ENCODE measurements at regions not wholly inside any gene's neighbourhood (a gene's known extent, or its start where the extent isn't known, plus 50 kb on each side); places are given as distances from the start of the nearest gene placed in this dataset.

DNA sequence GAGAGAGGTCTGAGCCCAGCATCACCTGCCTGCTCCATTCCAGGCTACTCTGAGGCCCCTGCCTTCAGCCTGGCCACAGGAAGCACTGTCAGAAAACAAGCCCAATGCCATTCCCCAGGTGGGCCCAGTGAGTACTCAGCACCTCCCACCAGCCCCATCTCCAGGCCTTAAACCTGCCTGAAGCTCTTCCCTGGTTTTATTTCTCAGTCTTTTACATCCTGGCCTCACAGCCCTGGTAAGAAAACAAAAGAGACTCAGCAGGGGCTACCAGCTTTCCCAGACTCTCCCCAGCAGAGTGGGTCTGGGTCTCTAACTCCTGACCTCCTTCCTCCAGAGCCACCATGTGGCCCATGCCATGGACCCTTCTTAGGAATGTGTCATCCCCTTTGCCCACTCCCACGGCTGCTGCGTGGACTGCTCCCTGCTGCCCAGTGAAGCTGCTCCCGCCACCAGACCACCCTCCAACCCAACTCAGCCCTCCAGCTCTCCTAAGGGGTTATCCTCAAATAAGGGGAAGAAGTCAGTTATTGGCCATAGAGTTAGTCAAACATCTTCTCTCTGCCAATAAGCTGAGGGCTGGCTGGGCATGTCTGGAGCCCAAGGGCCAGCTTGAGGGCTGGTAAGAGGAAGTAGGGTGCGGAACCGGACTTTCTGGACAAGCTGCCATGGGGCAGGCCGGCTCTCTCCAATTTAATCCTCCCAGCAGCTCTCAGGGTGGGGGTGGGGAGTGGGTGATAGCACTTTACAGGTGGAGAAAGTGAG, 116.7 kb upstream of the LINGO1 start:
- in situ Hi-C loops (cut with HindIII; ENCODE audit: low pct_unique_long_range_greater_than_20kb, low sequenced_read_pairs) = no loop called here
- DNase-seq (ENCODE audit: low read depth, low spot score) = no peak

DNA sequence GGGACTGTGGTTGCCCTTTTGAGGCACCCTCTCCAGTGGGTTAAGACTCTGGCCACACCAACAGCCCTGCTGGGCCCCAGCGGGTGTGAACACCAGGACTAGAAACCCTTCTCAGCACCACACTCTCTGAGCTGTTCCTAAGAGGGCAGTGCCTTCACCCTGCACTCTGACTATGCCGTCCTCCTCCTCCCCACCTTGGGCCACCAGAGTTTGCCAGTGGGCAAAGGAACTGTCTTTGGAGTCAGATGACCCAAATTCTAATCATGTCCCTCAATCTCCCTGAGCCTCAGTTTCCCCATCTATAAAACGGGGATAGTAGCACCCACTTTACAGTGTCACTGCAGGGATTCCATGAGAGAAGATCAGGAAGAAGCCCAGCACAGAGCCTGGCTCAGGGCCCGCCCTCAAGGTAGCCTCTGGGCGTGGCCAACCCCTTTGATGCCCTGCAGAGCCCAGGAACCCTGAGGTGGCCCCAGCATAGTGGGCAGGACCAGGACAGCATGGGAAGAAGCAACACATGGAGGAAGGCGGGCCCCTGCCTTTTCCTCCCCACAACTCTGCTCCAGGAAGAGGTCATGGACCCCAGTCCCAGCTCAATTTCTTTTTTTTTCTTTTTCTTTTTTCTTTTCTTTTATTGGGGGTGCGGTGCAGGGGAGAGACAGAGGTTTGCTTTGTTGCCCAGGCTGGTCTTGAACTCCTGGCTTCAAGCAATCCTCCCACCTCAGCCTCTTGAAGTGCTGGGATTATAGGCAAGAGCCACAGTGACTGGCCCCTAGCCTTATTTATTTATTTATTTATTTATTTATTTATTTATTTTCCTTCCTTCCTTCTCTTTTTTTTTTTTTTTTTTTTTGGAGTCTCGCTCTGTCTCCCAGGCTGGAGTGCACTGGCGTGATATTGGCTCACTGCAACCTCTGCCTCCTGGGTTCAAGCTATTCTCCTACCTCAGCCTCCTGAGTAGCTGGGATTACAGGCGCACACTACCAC, 115.7 kb upstream of the LINGO1 start:
- in situ Hi-C loops (cut with HindIII; ENCODE audit: low pct_unique_long_range_greater_than_20kb, low sequenced_read_pairs) = no loop called here
- peak; percentile 25 for DNase-seq (ENCODE audit: low read depth, low spot score)

DNA sequence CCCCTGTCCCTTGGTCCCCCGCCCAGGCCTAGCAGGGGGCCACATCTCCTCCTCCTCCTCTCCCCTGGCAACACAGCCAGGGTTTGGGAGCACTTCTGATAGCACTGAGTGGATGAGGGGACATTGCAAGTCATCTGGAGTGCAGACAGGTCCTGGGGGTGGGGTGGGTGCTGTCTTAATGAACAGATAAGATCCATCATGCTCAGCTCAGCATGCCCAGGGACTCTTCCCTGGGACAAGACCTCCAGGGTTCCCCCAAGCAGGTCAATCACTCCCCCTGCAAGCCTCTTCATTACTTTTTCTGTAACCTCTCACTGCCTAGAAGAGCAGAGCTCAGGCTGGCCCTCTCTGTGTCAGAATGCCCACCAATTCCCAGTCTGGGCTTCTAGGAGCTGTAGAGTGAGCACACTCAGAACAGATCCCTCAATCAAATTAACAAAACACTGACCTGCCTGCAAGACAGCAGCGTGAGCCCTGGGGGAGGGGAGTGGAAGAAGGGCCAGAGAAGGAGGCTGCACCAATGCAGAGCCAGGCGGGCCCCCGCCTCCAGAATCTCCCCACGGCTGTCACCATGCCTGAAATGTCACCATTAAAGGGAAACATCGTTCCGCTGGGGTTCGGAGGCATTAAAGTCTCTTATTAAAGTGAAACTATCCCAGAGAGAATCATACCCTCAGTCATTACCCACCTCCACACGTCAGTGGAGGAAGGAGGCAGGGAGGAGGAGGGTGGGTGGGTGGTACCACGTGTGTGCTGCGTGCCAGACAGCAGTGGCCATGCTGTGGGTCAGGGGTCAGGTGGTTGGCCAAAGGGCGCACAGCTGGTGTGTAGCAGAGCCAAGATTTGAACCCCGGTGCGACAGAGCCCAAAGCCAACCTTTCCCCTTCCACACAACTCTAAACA, 114.7 kb upstream of the LINGO1 start:
- in situ Hi-C loops (cut with HindIII; ENCODE audit: low pct_unique_long_range_greater_than_20kb, low sequenced_read_pairs) = no loop called here
- no peak for DNase-seq (ENCODE audit: low read depth, low spot score)

DNA sequence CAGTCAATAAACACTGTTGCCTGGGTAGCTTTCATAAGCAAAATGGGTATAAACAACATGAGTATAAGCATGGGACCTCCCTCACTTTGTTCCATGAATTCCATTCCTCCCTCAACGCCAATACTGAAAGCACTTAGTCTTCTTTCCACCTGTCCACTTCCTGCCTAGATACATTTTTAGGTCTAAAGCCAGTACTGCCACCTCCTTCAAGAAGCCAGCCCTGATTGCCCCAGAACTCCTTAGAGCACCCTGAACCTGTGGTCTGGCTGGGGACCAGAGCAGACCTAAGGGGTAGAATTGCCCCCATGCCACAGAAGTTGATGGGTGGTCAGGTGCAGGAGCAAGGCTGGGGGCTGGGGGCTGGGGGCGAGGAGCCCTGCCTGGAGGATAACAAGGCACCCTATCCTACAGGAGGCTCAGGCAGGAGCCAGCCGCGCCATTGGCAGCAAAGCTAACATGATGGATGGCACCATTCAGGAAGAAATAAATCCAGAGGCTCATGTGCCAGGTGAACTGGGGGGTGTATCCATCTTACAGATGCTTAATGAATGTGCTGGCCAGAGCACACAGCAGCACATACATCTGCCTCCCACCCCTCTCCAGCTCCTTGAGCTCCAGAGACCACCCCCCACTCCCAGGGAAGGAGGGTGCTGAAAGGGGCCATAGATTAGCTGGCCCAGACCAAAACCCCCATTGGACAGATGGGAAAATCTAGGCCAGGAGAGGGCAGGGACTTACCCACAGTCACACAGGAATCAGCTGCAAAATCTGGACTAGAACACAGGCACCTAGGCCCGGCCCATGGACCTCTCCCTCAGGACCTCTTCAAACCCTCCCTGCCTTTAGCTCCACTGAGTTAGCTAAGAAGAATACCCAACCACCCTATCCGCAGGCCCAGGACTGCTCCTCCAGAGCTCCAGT, 113.8 kb upstream of the LINGO1 start:
- in situ Hi-C loops (cut with HindIII; ENCODE audit: low pct_unique_long_range_greater_than_20kb, low sequenced_read_pairs) = no loop called here
- no peak for DNase-seq (ENCODE audit: low read depth, low spot score)

- in situ Hi-C loops (cut with HindIII; ENCODE audit: low pct_unique_long_range_greater_than_20kb, low sequenced_read_pairs) = no loop called here
- no peak for DNase-seq (ENCODE audit: low read depth, low spot score)
Observed at GRCh38 chr15:77744398-77744797, 111.7 kb upstream of the LINGO1 start.

DNA sequence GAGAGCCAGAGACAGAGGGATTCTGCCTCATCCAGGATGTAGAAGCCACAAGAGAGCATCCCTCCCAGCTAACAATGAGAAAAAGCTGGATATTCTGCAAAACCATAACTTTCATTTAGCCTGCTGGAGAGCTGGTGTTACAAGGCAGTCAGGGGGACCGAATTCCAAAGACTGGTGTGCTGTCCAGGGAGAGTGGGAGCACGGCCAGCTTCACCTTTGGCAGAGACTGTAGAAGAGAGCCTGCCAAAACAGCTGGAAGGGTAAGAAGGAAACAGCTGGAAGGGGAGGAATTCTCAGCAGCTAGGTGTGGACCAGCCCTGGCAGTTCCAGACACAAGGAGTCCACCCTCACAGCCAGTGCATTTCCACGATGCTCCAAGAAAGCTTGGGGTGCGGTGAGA, 109.9 kb upstream of the LINGO1 start:
- no peak for DNase-seq (ENCODE audit: low read depth, low spot score)
- in situ Hi-C loops (cut with HindIII; ENCODE audit: low pct_unique_long_range_greater_than_20kb, low sequenced_read_pairs) = no loop called here

DNA sequence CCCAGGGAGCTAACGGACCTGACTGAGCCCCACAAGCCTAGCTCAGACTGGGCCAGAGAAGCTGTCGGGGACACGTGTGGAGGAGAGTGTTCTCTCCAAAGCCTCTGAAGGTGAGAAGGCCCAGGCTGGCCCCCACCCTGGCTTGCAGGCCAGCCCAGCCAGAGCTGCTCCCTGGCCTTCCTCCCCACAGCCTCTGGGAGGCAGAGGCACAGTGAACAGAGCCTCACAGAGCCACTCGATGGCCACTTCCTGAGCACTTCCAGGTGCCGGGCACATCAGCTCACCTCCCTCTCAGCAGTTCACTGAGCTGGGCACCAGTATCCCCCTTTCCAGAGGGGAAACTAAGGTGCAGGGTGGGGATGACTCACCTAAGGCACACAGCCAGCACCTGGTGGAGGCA, 109.4 kb upstream of the LINGO1 start:
- in situ Hi-C loops (cut with HindIII; ENCODE audit: low pct_unique_long_range_greater_than_20kb, low sequenced_read_pairs) = no loop called here
- no peak for DNase-seq (ENCODE audit: low read depth, low spot score)

DNA sequence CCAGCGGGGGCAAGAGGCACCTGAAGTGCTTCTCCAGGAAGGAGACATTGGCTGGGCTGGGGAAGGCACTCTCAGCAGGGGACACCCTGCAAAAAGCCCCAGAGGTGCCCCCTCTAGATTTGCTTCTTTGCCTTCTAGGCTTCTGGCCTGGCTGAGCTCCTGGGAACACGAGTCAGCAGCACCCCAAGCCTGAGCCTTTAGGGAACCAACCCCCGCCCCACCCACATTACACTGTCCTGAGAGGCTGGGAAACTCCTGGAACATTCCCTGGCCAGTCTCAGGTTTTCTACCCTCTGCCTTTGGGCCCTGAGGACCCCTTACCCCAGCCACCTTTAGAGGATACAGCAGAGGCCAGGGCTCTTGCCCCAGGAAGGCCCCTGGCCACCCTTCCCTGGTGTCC, 108.4 kb upstream of the LINGO1 start:
- in situ Hi-C loops (cut with HindIII; ENCODE audit: low pct_unique_long_range_greater_than_20kb, low sequenced_read_pairs) = no loop called here
- no peak for DNase-seq (ENCODE audit: low read depth, low spot score)

DNA sequence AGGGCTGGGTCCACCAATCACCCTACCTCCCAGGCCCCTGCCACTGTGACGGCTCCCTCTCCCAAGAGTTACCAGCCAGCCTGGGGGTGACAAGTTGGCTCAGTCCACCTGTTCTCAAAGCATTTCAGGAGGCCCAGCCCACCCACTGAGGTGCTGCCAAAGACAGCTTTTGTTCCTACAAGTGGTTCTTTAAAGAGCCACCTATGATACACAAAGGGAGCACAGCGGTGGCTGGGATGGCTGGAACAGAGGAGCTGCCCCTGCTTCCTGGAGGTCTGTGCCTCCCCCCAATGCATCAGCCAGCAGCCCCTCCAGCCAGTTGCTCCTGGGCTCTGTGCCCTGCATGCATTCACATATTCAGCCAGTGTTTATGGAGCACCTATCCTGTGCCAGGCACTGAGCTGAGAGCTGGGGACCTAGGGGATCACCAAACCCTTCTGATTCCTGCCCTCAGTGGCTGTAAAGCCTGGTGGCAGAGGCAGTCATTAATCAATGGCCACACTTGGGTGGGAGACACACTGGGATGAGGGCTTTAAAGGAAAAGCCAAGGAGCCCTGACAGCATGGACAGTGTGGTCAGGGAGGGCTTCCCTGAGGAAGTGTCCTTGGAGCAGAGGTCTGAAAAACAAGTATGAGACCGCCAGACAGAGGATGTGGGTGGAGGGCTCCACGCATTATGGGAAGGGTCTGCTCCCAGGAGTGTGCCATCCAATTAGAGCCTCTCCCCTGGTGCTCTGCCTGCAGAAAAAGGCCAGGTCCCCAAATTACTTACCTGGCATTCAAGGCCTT, 107.1 kb upstream of the LINGO1 start:
- DNase-seq (ENCODE audit: low read depth, low spot score) = no peak
- in situ Hi-C loops (cut with HindIII; ENCODE audit: low pct_unique_long_range_greater_than_20kb, low sequenced_read_pairs) = no loop called here

- in situ Hi-C loops (cut with HindIII; ENCODE audit: low pct_unique_long_range_greater_than_20kb, low sequenced_read_pairs) = no loop called here
- no peak for DNase-seq (ENCODE audit: low read depth, low spot score)
Observed at GRCh38 chr15:77738441-77739302, 106.0 kb upstream of the LINGO1 start.

- in situ Hi-C loops (cut with HindIII; ENCODE audit: low pct_unique_long_range_greater_than_20kb, low sequenced_read_pairs) = no loop called here
- DNase-seq (ENCODE audit: low read depth, low spot score) = no peak
Observed at GRCh38 chr15:77738038-77738370, 105.3 kb upstream of the LINGO1 start.

DNA sequence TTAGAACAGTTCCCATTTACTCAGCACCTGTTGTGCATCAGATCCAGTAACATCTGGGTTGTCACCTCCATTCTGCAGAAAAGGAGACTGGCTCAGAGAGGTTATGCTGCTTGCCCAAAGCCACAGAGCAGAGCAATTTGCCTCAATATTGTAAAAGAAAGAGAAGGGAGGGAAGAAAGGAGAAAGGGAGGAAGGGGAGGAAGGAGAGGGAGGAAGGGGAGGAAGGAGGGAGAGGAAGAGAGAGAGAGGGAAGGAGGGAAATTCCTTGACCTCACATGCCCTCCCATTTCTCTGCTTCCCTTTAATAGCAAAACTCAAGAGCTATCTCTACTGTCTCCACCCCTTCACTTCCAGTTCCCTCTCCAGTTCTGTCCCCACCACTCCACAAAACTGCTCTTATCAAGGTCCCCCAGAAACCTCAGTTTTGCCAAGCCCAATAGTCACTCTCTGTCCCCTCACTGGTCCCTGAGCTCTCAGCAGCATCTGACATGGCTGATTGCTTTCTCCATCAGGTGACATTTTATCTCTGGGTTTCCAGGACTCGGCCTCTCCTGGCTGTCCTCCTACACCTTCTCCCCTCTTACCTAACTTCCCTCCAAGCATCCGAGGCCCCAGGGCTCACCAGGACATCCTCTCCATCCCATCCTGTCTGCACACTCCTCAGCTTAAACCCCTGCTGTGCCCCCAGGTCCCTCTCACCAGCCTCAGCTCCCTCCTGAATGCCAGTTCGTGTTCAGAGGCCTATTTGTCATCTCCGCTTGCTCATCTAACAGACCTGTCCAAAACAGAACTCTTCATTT, 104.7 kb upstream of the LINGO1 start:
- in situ Hi-C loops (cut with HindIII; ENCODE audit: low pct_unique_long_range_greater_than_20kb, low sequenced_read_pairs) = no loop called here

GRCh38 chr15:77734306-77734705, 101.6 kb upstream of the LINGO1 start:
- in situ Hi-C loops (cut with HindIII; ENCODE audit: low pct_unique_long_range_greater_than_20kb, low sequenced_read_pairs) = no loop called here
- DNase-seq (ENCODE audit: low read depth, low spot score) = no peak

More for the DNA sequence above, 104.7 kb upstream of the LINGO1 start:
- DNase-seq (ENCODE audit: low read depth, low spot score) = no peak

DNA sequence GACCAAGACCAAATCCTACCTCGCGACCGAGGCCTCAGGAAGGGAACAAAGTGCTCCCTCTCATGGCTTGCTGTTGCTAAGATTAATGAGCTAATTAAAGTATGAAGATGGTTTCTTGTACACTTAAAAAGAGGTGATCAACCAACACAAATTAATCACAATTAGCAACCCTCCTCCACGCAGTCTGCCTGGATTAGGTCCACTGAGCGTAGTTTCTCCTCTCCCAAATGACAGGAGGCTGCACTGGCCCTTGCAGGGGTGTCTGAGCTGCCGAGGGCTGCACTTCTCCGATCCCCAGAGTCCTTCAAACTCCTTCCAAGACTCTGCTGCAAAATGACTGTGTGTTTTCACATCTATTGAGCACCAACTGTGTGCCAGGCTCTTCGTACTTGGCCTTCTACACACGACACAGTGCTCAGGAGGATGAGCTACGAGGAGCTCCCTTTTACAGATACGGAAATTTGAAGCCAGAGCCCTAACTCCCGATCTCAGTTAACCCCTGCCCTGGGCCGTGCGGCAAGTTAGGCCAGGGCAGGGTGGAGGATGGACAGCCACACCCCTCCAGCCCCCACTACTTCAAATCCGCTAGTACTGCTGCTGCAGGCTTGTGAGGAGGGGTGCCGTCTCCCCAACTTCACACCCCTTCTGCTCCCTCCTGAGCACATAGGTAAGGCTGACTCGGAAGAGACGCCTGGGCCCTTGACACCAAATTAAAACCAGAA, 101.0 kb upstream of the LINGO1 start:
- in situ Hi-C loops (cut with HindIII; ENCODE audit: low pct_unique_long_range_greater_than_20kb, low sequenced_read_pairs) = no loop called here
- no peak for DNase-seq (ENCODE audit: low read depth, low spot score)

All from SK-MEL-5 (cell line).